ENCODE measurements at regions not wholly inside any gene's neighbourhood (a gene's known extent, or its start where the extent isn't known, plus 50 kb on each side); places are given as distances from the start of the nearest gene placed in this dataset.

- Histone ChIP-seq H3K4me2 (ENCODE audit: low read length) (no peak overlapping the region), H3K9me3 (ENCODE audit: control insufficient read depth, insufficient read depth, low read length) (no peaks in the 10 kb centered on the region), H3K27me3 (ENCODE audit: control insufficient read depth, low read length) (no peaks in the 10 kb centered on the region), H3K27ac (ENCODE audit: low read depth, low read length) (no peak overlapping the region), H3K9me2 (replicated peaks; ENCODE audit: control insufficient read depth, low read length) (no peaks in the 10 kb centered on the region), H4K20me1 (ENCODE audit: control insufficient read depth, insufficient read depth, low read depth, low read length) (no peaks in the 10 kb centered on the region), H3K4me3 (ENCODE audit: low read length) (no peak overlapping the region), H3K4me1 (ENCODE audit: control insufficient read depth, low read length) (no peaks in the 10 kb centered on the region), H3F3A (ENCODE audit: control insufficient read depth, insufficient read depth) (no peaks in the 10 kb centered on the region), H3K79me2 (ENCODE audit: control insufficient read depth, low read length) (no peaks in the 10 kb centered on the region), H3K36me3 (ENCODE audit: control insufficient read depth, low read length) (no peaks in the 10 kb centered on the region)
- no peak for TF ChIP-seq CTCF (IDR thresholded peaks at IDR 0.05; ENCODE audit: low read depth, low read length, poor library complexity, severe bottlenecking)
- TF ChIP-seq EZH2phosphoT487 (IDR thresholded peaks at IDR 0.05; ENCODE audit: borderline replicate concordance, low read length): no peak
Measured at GRCh38 chr6:88369262-88369661, 203.1 kb upstream of the CNR1 start.

GRCh38 chr6:88368071-88368787, 202.1 kb upstream of the CNR1 start:
- no peak overlapping the region for H3K27ac ChIP-seq (ENCODE audit: low read depth, low read length)
- H4K20me1 ChIP-seq (ENCODE audit: control insufficient read depth, insufficient read depth, low read depth, low read length): no peaks in the 10 kb centered on the region
- H3K9me3 ChIP-seq (ENCODE audit: control insufficient read depth, insufficient read depth, low read length): no peaks in the 10 kb centered on the region
- H3K9me2 ChIP-seq (replicated peaks; ENCODE audit: control insufficient read depth, low read length): no peaks in the 10 kb centered on the region
- no peaks in the 10 kb centered on the region for H3F3A ChIP-seq (ENCODE audit: control insufficient read depth, insufficient read depth)
- H3K36me3 ChIP-seq (ENCODE audit: control insufficient read depth, low read length): no peaks in the 10 kb centered on the region
- no peak overlapping the region for H3K4me2 ChIP-seq (ENCODE audit: low read length)
- H3K27me3 ChIP-seq (ENCODE audit: control insufficient read depth, low read length): no peaks in the 10 kb centered on the region
- H3K79me2 ChIP-seq (ENCODE audit: control insufficient read depth, low read length): no peaks in the 10 kb centered on the region
- TF ChIP-seq CTCF (IDR thresholded peaks at IDR 0.05; ENCODE audit: low read depth, low read length, poor library complexity, severe bottlenecking) (no peak), EZH2phosphoT487 (IDR thresholded peaks at IDR 0.05; ENCODE audit: borderline replicate concordance, low read length) (no peak)
- no peak overlapping the region for H3K4me3 ChIP-seq (ENCODE audit: low read length)
- no peaks in the 10 kb centered on the region for H3K4me1 ChIP-seq (ENCODE audit: control insufficient read depth, low read length)

GRCh38 chr6:88367248-88367647, 201.1 kb upstream of the CNR1 start:
- H3K27ac ChIP-seq (ENCODE audit: low read depth, low read length): no peak overlapping the region
- TF ChIP-seq CTCF (IDR thresholded peaks at IDR 0.05; ENCODE audit: low read depth, low read length, poor library complexity, severe bottlenecking) (no peak), EZH2phosphoT487 (IDR thresholded peaks at IDR 0.05; ENCODE audit: borderline replicate concordance, low read length) (no peak)
- no peaks in the 10 kb centered on the region for H3K79me2 ChIP-seq (ENCODE audit: control insufficient read depth, low read length)

More at GRCh38 chr6:88367248-88367647, 201.1 kb upstream of the CNR1 start:
- Histone ChIP-seq H3K4me2 (ENCODE audit: low read length) (no peak overlapping the region), H3K4me3 (ENCODE audit: low read length) (no peak overlapping the region), H3K36me3 (ENCODE audit: control insufficient read depth, low read length) (no peaks in the 10 kb centered on the region), H3F3A (ENCODE audit: control insufficient read depth, insufficient read depth) (no peaks in the 10 kb centered on the region), H3K4me1 (ENCODE audit: control insufficient read depth, low read length) (no peaks in the 10 kb centered on the region), H4K20me1 (ENCODE audit: control insufficient read depth, insufficient read depth, low read depth, low read length) (no peaks in the 10 kb centered on the region), H3K27me3 (ENCODE audit: control insufficient read depth, low read length) (no peaks in the 10 kb centered on the region), H3K9me2 (replicated peaks; ENCODE audit: control insufficient read depth, low read length) (no peaks in the 10 kb centered on the region; the same call in 1 of the 2 replicates), H3K9me3 (ENCODE audit: control insufficient read depth, insufficient read depth, low read length) (no peaks in the 10 kb centered on the region)

All from DOHH2 (cell line).